Globus pallidus (tissue), 1 donor: ENCODE measurements at regions not wholly inside any gene's neighbourhood (a gene's known extent, or its start where the extent isn't known, plus 50 kb on each side); places are given as distances from the start of the nearest gene placed in this dataset.
"Not testable (repeated sequence)": the region's sequence is repeated elsewhere in the genome, so short reads cannot be mapped to it uniquely, and the experiment has no call there.

Source experiments
- DNase-seq: peaks from one replicate; pipeline ENCODE4 v3.0.0-alpha.2; 2015; ENCODE audit warnings: low spot score

DNA sequence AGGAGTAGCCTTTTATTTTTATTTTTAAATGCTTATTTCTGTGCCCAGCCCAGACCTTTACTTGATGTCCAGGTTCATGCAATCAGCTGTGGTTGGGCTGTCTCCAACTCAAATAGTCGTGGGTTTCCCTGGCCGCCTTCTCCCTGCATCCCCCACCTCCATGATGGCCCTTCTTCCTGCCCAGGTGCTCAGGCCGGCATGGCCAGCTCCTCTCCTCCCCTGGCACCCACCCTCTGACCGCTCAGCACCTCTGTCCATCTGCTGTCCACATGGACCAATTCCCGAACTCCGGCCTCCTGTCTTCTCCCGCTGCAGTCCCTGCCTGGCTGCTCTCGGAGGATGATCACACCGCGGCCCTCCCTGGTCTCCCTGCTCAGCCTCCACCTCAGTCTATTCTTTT lies 81.2 kb upstream of the SULF2 start:
- no peak for DNase-seq

DNA sequence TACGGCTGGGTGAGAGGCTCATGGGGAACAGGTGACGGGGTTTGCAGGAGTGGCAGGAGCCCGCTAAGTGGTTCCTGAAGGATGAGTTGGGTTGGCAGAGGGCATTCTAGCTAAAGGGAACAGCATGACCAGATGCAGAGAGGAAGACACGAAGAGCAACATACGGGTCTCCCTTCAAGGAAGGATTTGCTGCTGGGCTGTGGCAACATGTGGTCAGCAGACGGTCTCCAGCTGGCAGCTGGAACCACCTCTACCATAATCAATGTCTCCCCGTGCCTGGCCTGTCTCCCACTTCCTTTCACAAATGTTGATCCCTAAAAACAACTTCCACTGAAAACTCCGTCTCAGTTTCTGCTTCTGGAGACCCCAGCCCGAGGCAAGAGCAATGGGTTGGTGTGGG lies 80.6 kb upstream of the SULF2 start:
- no peak for DNase-seq

DNA sequence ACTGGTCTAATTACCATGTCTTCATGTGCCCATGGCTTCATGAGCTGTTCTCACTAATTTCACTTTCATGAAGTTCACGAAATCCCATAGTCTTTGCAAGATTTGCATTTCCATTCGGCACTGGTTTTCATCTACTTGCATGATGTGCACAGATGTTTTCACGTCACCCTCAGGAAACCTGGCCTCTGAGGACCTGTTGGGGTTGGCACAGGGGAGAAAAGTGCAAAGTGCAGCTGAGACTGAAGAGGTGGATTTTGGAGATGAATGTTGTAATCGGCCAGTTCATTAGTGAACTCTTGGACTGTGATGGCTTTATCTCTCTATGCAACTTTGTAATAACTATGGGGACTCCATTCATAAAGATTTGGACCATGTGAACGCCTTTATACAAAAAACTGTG lies 80.2 kb upstream of the SULF2 start:
- DNase-seq, result no peak

DNA sequence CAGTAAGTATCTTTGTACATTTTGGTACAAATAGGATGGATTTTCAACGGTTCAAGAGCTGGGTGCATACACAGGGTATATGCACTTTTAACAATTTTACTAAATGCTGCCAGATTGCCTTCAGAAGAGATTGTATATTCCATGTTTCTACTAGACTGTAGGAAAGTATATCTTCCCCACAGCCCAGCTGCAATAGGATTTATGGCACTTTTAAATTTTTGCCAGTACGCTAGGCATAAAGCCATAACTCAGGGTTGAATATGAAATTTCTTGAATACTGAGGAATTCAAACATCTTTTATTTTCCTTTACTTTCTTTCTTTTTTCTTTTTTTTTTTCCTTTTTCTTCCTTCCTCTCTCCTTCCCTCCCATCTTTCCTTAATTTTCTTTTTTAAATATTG lies 78.7 kb upstream of the SULF2 start:
- DNase-seq, result no peak

DNA sequence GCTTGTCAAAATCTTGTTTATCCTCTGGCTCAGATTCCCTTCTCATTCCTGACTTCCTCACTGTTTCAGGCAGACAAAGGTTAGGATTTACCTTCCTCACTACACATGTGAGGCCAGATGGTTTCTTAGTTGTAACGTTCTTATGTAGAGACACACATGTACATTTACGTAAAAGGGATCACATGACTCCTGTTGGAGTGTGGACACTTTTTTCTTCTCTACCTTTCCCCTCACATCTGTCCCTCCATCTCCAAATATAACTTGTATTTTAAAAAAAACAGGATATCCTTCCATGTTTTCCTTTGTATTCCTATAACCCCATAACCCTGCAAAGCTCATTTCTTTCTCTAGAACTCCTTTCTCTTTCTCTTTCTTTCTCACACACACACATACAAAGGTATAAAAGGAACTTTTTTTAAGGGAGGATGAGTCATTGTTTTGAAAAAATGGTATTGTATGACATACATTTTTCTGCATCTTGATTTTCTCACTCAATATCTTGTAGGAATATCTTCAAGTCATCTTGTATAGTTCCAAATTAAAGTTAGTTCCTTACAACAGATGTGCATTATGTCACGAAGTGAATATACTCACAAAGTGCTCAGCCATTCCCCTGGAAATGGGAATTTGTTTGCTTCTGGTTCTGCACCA lies 78.2 kb upstream of the SULF2 start:
- no peak for DNase-seq

DNA sequence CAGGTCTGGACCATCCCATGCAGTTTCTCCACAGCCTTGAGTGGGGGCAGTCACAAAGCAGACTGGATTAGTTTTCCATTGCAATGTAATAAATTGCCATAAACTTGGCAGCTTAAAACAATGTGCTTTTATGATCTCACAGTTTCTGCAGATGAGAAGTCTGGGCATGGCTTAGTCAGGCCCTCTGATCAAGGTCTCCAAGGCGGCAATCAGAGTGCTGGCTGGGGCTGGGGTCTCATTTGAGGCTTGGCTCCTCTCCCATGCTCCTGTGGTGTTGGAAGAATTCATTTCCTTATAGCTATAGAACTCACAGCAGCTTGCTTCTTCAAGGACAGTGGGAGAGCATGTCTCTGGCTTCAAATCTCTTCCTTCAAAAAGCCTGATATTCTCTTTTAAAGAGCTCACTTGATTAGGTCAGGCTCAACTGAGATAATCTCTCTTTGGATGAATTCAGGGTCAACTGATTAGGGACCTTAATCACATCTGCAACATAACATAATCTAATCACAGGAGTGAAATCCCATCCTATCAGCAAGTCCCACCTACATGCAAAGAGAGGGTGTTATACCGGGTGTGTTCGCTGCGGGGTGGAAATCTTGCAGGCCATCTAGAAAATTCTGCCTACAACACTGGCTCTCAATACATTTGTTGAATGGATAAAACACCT lies 77.4 kb upstream of the SULF2 start:
- no peak for DNase-seq

DNA sequence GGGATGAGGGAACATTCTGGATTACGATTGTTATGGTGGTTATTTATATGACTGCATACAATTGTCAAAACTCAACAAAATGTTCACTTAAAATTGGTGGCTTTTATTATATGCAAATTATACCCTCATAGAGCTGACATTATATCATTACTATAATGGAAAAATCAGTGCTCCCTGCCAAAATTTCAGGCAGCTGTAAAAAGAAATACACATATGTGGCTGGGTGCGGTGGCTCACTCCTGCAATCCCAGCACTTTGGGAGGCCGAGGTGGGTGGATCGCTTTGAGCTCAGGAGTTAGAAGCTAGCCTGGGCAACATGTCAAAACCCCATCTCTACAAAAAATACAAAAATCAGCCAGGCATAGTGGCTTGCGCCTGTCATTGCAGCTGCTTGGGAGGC lies 75.8 kb upstream of the SULF2 start:
- DNase-seq, result no peak

DNA sequence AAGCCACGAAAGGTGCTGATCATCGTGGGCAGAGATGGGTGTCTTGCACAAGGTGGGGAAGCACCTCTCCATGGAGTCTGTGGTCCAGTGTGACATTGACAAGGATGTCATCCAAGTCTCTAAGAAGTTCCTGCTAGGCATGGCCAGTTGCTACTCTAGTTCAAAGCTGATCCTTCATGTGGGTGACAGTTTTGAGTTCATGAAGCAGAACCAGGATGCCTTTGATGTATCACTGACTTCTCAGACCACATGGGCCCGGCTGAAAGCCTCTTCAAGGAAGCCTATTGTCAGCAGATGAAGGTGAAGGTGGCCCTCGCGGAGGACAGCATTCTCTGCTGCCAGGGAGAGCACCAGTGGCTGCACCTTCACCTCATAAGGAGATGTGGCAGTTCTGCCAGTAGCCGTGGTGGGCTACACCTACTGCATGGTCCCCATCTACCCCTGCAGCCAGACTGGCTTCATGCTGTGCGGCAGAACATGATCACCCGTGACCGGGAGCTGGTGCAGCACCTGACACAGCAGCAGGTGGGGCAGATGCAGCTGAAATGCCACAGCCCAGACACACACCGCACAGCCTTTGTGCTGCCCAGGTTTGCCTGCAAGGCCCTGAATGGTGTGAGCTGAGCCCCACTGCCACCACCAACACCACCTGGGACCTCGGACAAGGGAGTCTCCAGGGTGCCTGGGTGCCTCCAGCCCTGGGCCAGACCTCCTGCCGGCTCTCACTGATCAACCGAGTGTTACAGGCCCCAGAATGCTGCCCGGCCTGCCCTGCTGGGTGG lies 75.0 kb upstream of the SULF2 start:
- no peak for DNase-seq

DNA sequence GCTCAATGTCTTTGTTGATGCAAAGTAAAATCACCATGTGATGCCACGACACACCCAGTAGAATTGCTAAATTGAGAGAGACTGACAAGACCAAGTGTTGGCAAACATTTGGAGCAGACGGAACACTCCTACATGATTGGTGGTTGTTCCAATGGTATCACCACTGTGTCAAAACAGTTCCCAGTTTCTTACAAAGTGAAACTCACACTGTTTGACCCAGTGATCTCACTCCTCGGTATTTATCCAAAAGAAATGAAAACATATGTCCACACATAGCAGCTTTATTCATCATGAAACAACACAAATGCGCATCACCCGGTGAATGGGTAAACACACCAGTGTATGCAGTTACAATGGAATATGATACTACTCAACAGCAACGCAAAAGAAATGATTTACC lies 74.0 kb upstream of the SULF2 start:
- DNase-seq, result no peak

DNA sequence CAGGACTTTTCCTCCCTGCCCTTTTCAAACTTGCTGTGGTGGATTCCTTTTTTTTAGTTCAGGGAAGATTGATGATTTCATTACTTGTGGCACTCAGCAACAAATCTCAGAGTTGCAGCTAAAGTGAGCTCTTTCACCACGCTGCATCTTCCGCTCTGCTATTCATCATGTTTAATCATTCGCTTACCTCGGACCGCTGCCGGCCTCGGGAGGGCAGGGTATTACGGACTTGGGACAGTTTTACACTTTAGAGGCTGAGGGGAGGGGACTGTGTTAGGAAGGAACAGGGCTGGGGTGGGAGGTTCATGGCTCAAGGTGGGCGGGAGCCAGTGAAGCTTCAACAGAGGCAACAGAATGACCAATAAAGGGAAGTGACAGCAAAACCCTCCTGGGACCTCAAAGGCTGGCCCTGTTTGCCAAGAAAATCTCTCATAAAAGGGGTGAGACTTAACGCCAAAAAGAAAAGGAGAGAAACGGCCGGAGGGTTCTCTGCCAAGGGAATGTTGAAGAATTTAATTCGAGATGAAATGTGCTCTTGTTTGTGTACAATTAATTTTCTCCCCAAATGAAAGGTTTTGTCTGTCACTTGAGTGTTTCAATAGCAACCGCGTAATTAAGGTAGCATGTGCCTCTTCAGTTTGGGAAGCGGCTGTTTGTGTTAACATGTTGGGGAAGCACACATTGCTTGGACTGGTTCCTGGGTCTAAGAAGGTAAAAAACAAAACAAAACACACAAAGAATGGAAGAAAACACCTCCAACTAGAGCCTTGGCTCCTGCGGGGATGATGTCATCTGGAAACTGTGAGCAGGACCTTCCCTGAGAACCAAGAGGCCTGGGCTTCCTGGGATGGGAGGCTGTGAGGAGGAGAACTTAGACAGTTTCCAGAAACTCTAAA lies 72.5 kb upstream of the SULF2 start:
- DNase-seq, result peak; percentile 7

DNA sequence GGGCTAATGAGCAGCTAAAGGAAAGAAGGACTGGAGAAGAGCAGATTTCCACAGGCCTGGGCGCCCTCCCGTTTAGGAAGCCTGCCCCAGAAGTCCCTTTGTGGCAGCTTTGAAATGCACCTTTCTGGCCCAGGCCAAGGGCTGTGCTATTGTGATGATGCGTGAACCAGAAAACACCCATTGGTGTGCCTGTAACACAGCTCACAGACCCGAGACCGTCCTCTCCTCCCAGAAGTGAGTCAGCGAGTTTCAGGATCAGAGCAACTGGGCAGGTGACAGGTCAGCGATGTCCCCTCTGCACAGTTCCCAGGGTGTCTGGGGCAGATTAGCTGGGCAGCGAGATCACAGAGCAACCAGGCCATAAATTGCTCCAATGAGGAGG lies 71.9 kb upstream of the SULF2 start:
- DNase-seq, result no peak

DNA sequence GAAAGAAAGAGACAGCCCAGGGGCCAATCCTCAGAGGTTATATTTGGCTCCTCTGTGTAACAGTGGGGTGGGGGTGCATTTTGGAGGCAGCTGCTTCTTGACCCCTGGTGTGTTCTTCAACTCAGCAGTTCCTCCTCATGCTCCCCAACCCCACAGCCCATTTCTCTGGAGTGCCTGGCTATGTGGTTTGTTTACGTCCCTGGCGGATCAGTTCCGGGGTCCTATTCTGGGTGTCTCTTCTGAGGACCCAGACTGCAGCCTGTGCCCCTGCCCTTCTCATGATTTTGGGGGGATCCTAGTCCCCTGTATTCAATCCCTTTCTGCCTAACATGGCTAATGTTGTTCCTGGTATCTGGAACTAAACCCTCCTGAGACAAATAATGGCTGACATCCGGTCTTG lies 70.5 kb upstream of the SULF2 start:
- no peak for DNase-seq

DNA sequence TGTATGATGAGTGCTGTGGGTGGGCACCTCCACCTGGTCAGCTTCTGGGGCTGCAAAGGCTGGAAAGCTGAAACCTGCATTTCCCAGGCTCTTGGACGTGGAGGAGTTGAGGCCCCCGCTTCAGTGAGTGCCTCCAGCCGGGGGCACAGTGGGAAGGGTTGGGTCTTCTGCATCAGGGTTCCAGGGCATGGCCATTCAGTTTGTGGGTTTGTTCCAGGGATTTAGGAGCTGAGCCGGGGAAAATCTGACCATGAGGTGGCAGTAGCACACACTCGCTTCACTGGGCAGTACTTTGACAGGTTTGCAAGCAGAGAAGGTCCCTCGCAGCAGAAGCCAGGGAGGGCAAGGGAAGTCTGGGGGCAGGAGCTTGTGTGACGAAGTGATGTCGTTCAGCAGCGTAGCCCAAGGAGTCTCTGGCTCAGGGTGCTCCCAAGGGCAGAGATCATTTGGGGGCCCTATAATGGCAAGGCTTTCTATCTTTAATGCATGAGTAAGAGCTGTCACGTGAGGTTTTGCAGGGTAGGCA lies 69.5 kb upstream of the SULF2 start:
- DNase-seq, result no peak

DNA sequence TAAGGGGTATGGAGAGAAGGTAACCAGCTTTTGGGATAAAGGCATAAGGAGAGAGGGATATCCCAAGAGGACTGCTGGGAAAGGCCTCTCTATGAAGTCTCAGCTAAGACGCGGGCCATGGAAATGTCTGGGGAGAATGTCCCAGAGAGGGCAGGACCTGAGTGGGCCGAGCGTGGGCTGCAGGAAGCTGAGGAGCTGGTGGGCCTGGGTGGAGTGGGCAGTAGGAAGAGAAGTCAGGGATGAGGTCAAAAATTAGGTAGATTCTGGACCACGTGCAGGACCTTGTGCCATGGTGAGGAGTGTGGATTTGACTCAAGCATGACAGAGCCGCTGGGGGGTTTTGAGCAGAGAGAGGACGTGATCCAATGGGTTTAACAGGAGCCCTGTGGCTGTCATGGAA lies 66.5 kb upstream of the SULF2 start:
- no peak for DNase-seq

DNA sequence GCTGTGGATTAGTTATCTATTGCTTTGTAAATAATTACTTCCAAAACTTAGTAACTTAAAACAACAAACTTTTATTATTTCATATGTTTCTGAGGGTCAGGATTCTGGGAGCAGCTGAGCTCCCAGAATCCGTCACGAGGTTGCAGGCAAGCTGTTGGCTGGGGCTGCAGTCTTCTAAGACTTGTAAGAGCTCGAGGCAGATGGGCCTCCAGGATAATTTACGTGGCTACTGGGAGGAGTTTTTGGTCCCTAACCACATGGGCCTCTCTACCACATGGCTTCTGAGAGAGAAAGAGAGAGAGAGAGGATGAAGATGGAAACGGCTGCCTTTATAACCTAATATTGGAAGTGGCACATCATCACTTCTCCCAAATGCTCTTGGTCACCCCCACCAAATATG lies 64.9 kb upstream of the SULF2 start:
- no peak for DNase-seq

DNA sequence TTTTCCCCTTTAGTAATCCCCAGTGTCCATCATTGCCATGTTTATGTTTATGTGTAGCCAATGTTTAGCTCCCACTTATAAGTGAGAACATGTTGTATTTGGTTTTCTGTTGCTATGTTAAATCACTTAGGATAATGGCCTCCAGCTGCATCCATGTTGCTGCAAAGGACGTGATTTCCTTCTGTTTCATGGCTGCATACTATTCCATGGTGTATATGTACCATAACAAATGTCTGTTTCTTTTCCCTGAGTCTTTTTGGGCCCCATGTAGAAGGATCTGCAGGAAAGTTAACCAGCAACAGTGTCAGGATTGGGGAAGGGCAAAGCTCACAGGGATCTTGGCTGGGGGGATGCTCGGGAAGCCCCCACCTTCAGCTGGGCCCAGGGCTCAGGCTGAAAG lies 64.3 kb upstream of the SULF2 start:
- DNase-seq, result no peak

DNA sequence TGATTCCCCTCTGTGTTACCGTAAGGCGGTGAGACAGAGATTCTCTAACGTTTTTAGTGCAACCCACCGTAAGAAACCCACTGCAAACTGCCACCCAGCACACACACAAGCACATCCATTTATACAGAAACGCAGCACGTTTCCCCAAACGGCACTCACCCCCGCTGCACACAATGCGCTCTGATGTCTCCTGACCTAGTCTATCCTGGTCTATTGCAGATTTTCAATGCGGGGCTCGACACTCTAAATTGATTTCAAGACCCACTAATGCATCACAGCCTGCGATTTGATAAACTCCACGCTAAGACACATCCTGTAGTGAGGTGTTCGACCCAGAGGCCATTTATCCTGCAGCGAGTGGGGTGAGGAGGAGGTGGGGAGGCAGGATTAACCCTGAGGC lies 63.7 kb upstream of the SULF2 start:
- no peak for DNase-seq

DNA sequence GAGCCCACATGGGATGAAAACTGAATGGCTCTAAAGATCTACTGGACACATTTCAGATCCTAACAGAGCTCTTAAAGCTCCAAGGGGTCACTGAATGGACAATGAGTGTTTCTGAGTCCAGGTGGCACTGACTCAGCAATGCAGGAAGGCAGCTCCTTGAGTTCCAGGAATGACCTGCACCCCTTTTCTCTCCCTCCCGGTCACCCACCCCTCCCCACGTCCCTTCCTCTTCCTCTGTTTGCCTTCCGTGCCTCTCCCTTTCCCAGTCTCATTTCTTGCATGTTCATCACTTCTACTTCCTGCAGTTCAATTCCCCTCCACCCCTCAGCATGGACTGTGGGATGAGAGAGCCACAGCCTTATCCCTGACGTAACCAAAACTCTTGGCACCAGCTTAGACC lies 63.3 kb upstream of the SULF2 start:
- DNase-seq, result not testable (repeated sequence)

DNA sequence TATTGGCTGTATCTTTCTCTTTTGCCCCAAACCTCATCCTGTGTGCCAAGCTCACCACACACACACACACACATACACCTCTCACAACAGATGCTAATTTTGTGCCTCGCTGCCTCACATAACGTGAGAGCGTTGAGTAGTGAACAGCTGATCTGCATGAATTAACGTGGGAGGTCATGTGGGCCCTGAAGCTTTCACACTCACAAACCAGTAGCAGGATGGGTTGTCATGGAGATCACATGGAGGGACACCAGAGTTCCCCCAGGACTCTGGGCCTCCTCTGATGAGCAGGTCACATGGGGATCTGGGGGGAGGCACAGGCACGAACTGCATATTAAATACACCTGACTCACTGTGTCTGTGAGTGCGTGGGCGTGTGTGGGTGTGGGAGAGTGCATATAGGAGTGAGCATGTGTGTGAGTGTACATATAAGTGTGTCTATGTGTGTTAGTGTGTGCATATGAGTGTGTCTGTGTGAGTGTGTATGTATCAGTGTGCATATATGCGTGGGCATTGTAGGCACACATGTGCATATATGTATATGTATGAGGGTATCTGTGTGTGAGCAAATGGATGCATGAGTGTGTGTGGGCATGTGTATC lies 62.7 kb upstream of the SULF2 start:
- DNase-seq, result no peak

DNA sequence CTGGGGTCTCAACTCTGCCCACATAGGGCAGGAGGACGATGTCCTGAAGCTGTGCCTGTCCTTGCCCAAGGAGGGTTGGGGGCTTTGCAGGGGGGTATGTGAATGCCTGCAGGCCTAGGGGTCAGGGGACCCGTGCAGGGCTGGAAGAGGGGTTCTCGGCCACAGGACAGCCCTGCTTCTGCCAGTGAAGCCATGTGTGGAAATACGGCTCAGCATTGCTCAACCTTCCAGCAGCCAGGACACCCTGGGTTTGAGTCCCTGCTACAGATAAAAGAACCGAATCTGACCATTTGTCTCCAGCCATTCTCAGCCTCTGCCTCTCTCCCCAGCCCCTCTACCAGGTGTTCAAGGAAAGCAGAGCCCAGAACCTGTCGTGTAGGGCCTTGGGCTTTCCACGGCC lies 61.9 kb upstream of the SULF2 start:
- not testable (repeated sequence) for DNase-seq

DNA sequence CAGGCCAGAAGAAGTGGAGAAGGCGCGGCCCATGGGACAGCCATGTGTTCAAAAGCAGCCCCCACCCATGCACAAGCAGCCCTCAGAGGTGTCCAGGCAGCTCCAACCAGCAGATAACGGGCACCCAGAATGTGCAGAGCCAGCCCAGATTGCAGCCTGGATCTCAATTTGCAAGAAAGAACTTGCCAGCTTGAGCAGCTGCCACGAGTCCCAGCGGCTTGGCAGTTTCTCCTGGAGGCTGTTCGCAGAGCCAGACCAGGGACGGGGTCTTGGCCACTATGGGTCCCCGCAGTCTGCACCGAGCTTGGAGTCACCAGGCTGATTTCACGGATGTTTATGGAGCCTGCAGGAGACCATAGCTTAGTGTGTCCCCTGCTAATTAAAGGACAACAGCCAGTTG lies 61.4 kb upstream of the SULF2 start:
- peak; percentile 22 for DNase-seq
